ENCODE measurements at regions not wholly inside any gene's neighbourhood (a gene's known extent, or its start where the extent isn't known, plus 50 kb on each side); places are given as distances from the start of the nearest gene placed in this dataset.

GRCh38 chr15:77846986-77847385 is 214.3 kb upstream of the LINGO1 start:
- TF ChIP-seq CTCF (IDR thresholded peaks at IDR 0.05; ENCODE audit: low read depth, low read length) (no peak), MYC (IDR thresholded peaks at IDR 0.05; ENCODE audit: low read depth, low read length) (no peak)

Data from NB4 (cell line).